Rectal smooth muscle tissue (tissue), 1 donor: ENCODE measurements at regions not wholly inside any gene's neighbourhood (a gene's known extent, or its start where the extent isn't known, plus 50 kb on each side); places are given as distances from the start of the nearest gene placed in this dataset.

Source experiments
- H3K27ac ChIP-seq: one replicate; pipeline ENCODE4 v1.7.0; 2013; ENCODE audit warnings: low read depth, low read length, inconsistent platforms
- H3K27me3 ChIP-seq: one replicate; pipeline ENCODE4 v1.7.0; 2013; ENCODE audit warnings: low read length; ENCODE audit not compliant: control insufficient read depth, insufficient read depth
- H3K36me3 ChIP-seq: one replicate; pipeline ENCODE4 v1.7.0; 2013; ENCODE audit warnings: low read length; ENCODE audit not compliant: control insufficient read depth, insufficient read depth
- H3K4me1 ChIP-seq: one replicate; pipeline ENCODE4 v1.7.0; 2013; ENCODE audit warnings: low read length; ENCODE audit not compliant: control insufficient read depth, insufficient read depth
- H3K4me3 ChIP-seq: one replicate; pipeline ENCODE4 v1.7.0; 2013; ENCODE audit warnings: low read length
- H3K9ac ChIP-seq: one replicate; pipeline ENCODE4 v1.7.0; 2013; ENCODE audit warnings: low read length

GRCh38 chr13:111640476-111640875 is 320.0 kb downstream of the TEX29 start:
- H3K27me3 ChIP-seq, result no peaks in the 10 kb centered on the region
- no peak overlapping the region for H3K9ac ChIP-seq
- H3K36me3 ChIP-seq, result no peaks in the 10 kb centered on the region
- H3K27ac ChIP-seq, result no peak overlapping the region
- no peak overlapping the region for H3K4me3 ChIP-seq
- H3K4me1 ChIP-seq, result no peaks in the 10 kb centered on the region

GRCh38 chr13:111642156-111642767 is 321.8 kb downstream of the TEX29 start:
- no peak overlapping the region for H3K27ac ChIP-seq
- no peak overlapping the region for H3K4me3 ChIP-seq
- H3K36me3 ChIP-seq, result no peaks in the 10 kb centered on the region
- H3K9ac ChIP-seq, result no peak overlapping the region
- no peaks in the 10 kb centered on the region for H3K4me1 ChIP-seq
- peaks cover 2% of the 10 kb centered on the region for H3K27me3 ChIP-seq

- peaks cover 2% of the 10 kb centered on the region for H3K27me3 ChIP-seq
- no peak overlapping the region for H3K27ac ChIP-seq
- H3K36me3 ChIP-seq, result no peaks in the 10 kb centered on the region
- no peak overlapping the region for H3K9ac ChIP-seq
- H3K4me1 ChIP-seq, result no peaks in the 10 kb centered on the region
- H3K4me3 ChIP-seq, result no peak overlapping the region
These were observed 324.3 kb downstream of the TEX29 start for GRCh38 chr13:111644750-111645149.

- Histone ChIP-seq H3K27ac (no peak overlapping the region), H3K4me3 (no peak overlapping the region), H3K9ac (no peak overlapping the region), H3K27me3 (peaks cover 2% of the 10 kb centered on the region), H3K36me3 (no peaks in the 10 kb centered on the region), H3K4me1 (no peaks in the 10 kb centered on the region)
These were observed 324.8 kb downstream of the TEX29 start for GRCh38 chr13:111645198-111645597.

- Histone ChIP-seq H3K4me1 (no peaks in the 10 kb centered on the region), H3K36me3 (no peaks in the 10 kb centered on the region), H3K27ac (no peak overlapping the region), H3K9ac (no peak overlapping the region), H3K4me3 (no peak overlapping the region), H3K27me3 (peaks cover 2% of the 10 kb centered on the region)
These were observed 325.4 kb downstream of the TEX29 start for GRCh38 chr13:111645598-111646455.

- H3K27ac ChIP-seq, result no peak overlapping the region
- no peak overlapping the region for H3K4me3 ChIP-seq
- no peaks in the 10 kb centered on the region for H3K36me3 ChIP-seq
- no peaks in the 10 kb centered on the region for H3K4me1 ChIP-seq
- peaks cover 2% of the 10 kb centered on the region for H3K27me3 ChIP-seq
- H3K9ac ChIP-seq, result no peak overlapping the region
These were observed 326.0 kb downstream of the TEX29 start for GRCh38 chr13:111646456-111646855.

GRCh38 chr13:111648885-111649284 is 328.4 kb downstream of the TEX29 start:
- H3K27ac ChIP-seq, result no peak overlapping the region
- no peaks in the 10 kb centered on the region for H3K4me1 ChIP-seq
- H3K36me3 ChIP-seq, result no peaks in the 10 kb centered on the region
- no peak overlapping the region for H3K4me3 ChIP-seq
- no peak overlapping the region for H3K9ac ChIP-seq
- peaks cover 2% of the 10 kb centered on the region for H3K27me3 ChIP-seq

GRCh38 chr13:111650626-111651025 is 330.2 kb downstream of the TEX29 start:
- no peak overlapping the region for H3K27ac ChIP-seq
- peaks cover 2% of the 10 kb centered on the region for H3K27me3 ChIP-seq
- H3K36me3 ChIP-seq, result no peaks in the 10 kb centered on the region
- H3K4me3 ChIP-seq, result no peak overlapping the region
- no peak overlapping the region for H3K9ac ChIP-seq
- no peaks in the 10 kb centered on the region for H3K4me1 ChIP-seq

- no peaks in the 10 kb centered on the region for H3K4me1 ChIP-seq
- no peaks in the 10 kb centered on the region for H3K27me3 ChIP-seq
- H3K27ac ChIP-seq, result no peak overlapping the region
- H3K36me3 ChIP-seq, result no peaks in the 10 kb centered on the region
- no peak overlapping the region for H3K4me3 ChIP-seq
- no peak overlapping the region for H3K9ac ChIP-seq
These were observed 332.2 kb downstream of the TEX29 start for GRCh38 chr13:111652676-111653075.

GRCh38 chr13:111654531-111654930 is 334.1 kb downstream of the TEX29 start:
- Histone ChIP-seq H3K9ac (no peak overlapping the region), H3K4me1 (no peaks in the 10 kb centered on the region), H3K27me3 (no peaks in the 10 kb centered on the region), H3K36me3 (no peaks in the 10 kb centered on the region), H3K4me3 (no peak overlapping the region), H3K27ac (no peak overlapping the region)

GRCh38 chr13:111656439-111656838 is 336.0 kb downstream of the TEX29 start:
- H3K27me3 ChIP-seq, result no peaks in the 10 kb centered on the region
- H3K9ac ChIP-seq, result no peak overlapping the region
- H3K27ac ChIP-seq, result no peak overlapping the region
- no peaks in the 10 kb centered on the region for H3K4me1 ChIP-seq
- H3K4me3 ChIP-seq, result no peak overlapping the region
- no peaks in the 10 kb centered on the region for H3K36me3 ChIP-seq

GRCh38 chr13:111657013-111657412 is 336.6 kb downstream of the TEX29 start:
- H3K27ac ChIP-seq, result no peak overlapping the region
- H3K4me1 ChIP-seq, result no peaks in the 10 kb centered on the region
- no peaks in the 10 kb centered on the region for H3K36me3 ChIP-seq
- no peak overlapping the region for H3K9ac ChIP-seq
- no peaks in the 10 kb centered on the region for H3K27me3 ChIP-seq
- no peak overlapping the region for H3K4me3 ChIP-seq
